GM12865 (cell line): ENCODE measurements at regions not wholly inside any gene's neighbourhood (a gene's known extent, or its start where the extent isn't known, plus 50 kb on each side); places are given as distances from the start of the nearest gene placed in this dataset.
A peak's percentile ranks its signal among the peaks of the same experiment; 100 is the strongest.
"Not testable (repeated sequence)": the region's sequence is repeated elsewhere in the genome, so short reads cannot be mapped to it uniquely, and the experiment has no call there.

ENCODE experiments used
- DNase-seq: peaks from one replicate; pipeline ENCODE4 v3.0.0; 2010; ENCODE audit warnings: low read depth
- H3K4me3 ChIP-seq: 2 replicates; pipeline ENCODE4 v1.5.1; 2011; ENCODE audit warnings: mild to moderate bottlenecking, low read depth, low read length, control low read depth
- CTCF ChIP-seq: IDR thresholded peaks from 2 replicates; pipeline ENCODE4 v1.5.1; 2011; ENCODE audit warnings: low read length, control low read depth, low read depth, inconsistent platforms; ENCODE audit not compliant: insufficient read depth; ENCODE audit errors: missing control alignments

- no peak overlapping the region for H3K4me3 ChIP-seq
- no peak for DNase-seq
- no peak for TF ChIP-seq CTCF
These were observed 258.6 kb downstream of the STIM2 start for GRCh38 chr4:27119239-27119638.

- H3K4me3 ChIP-seq: no peak overlapping the region
- no peak for DNase-seq
- no peak for TF ChIP-seq CTCF
These were observed 261.2 kb downstream of the STIM2 start for GRCh38 chr4:27121830-27122229.

- TF ChIP-seq CTCF: no peak
- H3K4me3 ChIP-seq: no peak overlapping the region
- no peak for DNase-seq
These were observed 262.6 kb downstream of the STIM2 start for GRCh38 chr4:27123123-27123768.

GRCh38 chr4:27123769-27124124, 263.1 kb downstream of the STIM2 start:
- TF ChIP-seq CTCF: no peak
- DNase-seq: no peak
- no peak overlapping the region for H3K4me3 ChIP-seq

- not testable (repeated sequence) for DNase-seq, H3K4me3 ChIP-seq
These were observed 266.3 kb downstream of the STIM2 start for GRCh38 chr4:27126895-27127294.

GRCh38 chr4:27128443-27128842, 267.8 kb downstream of the STIM2 start:
- H3K4me3 ChIP-seq: no peak overlapping the region
- no peak for DNase-seq
- no peak for TF ChIP-seq CTCF

GRCh38 chr4:27129871-27130366, 269.3 kb downstream of the STIM2 start:
- no peak overlapping the region for H3K4me3 ChIP-seq
- peak; percentile 3 for DNase-seq
- TF ChIP-seq CTCF: no peak

- no peak for TF ChIP-seq CTCF
- no peak for DNase-seq
- no peak overlapping the region for H3K4me3 ChIP-seq
These were observed 271.9 kb downstream of the STIM2 start for GRCh38 chr4:27132497-27132896.
